ENCODE measurements at regions not wholly inside any gene's neighbourhood (a gene's known extent, or its start where the extent isn't known, plus 50 kb on each side); places are given as distances from the start of the nearest gene placed in this dataset.
"Not testable (repeated sequence)": the region's sequence is repeated elsewhere in the genome, so short reads cannot be mapped to it uniquely, and the experiment has no call there.

- ATAC-seq (no peak), DNase-seq (no peak)
- Histone ChIP-seq H3K27ac (no peak overlapping the region), H3K36me3 (no peaks in the 10 kb centered on the region), H3K27me3 (no peaks in the 10 kb centered on the region), H3K4me3 (no peak overlapping the region), H3K4me1 (no peaks in the 10 kb centered on the region), H3K9me3 (no peaks in the 10 kb centered on the region)
- no peak for TF ChIP-seq POLR2A (IDR thresholded peaks at IDR 0.05)
- TF ChIP-seq CTCF (IDR thresholded peaks at IDR 0.05 in 4 of 5, conservative IDR thresholded peaks at IDR 0.05 in 1 of 5), result no peak
- intact Hi-C loops (cut with DNase I; ENCODE audit: low total_unique reads), result no loop called here
- in situ Hi-C loops (cut with MboI; ENCODE audit: low sequenced_read_pairs in 4 of 4), result no loop called here
Measured at GRCh38 chr12:43233861-43234260, 318.1 kb downstream of the ADAMTS20 start.

- ATAC-seq (no peak), DNase-seq (no peak)
- TF ChIP-seq CTCF (IDR thresholded peaks at IDR 0.05 in 4 of 5, conservative IDR thresholded peaks at IDR 0.05 in 1 of 5) (no peak), POLR2A (IDR thresholded peaks at IDR 0.05) (no peak)
- in situ Hi-C loops (cut with MboI; ENCODE audit: low sequenced_read_pairs in 4 of 4), result no loop called here
- intact Hi-C loops (cut with DNase I; ENCODE audit: low total_unique reads), result no loop called here
- H3K27me3 ChIP-seq, result no peaks in the 10 kb centered on the region
- H3K9me3 ChIP-seq, result no peaks in the 10 kb centered on the region
- H3K4me3 ChIP-seq, result no peak overlapping the region
- no peaks in the 10 kb centered on the region for H3K4me1 ChIP-seq
- H3K36me3 ChIP-seq, result no peaks in the 10 kb centered on the region
- H3K27ac ChIP-seq, result no peak overlapping the region
Measured at GRCh38 chr12:43226151-43226550, 325.9 kb downstream of the ADAMTS20 start.

GRCh38 chr12:43224190-43224805 is 327.7 kb downstream of the ADAMTS20 start:
- H3K9me3 ChIP-seq; intact Hi-C loops (cut with DNase I; ENCODE audit: low total_unique reads); ATAC-seq; in situ Hi-C loops (cut with MboI; ENCODE audit: low sequenced_read_pairs in 4 of 4); H3K27me3 ChIP-seq; H3K4me3 ChIP-seq; DNase-seq; H3K36me3 ChIP-seq; H3K27ac ChIP-seq; H3K4me1 ChIP-seq: not testable (repeated sequence)

DNA sequence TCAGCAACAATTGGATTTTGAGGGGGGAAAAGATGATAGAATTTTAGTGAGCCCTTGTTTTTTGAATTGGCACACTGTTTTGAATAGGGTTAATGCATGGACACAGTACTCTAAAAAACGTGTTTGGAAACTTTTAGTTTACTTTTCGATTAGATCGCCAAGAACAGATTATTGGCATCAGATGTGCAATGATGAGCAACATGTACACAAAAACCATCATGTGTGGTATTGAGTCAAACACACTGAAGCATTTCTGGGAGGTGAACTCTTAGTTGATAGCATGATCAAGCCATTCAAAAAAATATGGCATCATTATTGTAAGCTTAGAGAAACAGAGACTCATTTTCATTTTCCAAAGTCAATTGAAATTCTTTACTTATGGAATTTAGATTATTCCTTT is 329.2 kb downstream of the ADAMTS20 start:
- H3K4me3 ChIP-seq, result no peak overlapping the region
- H3K9me3 ChIP-seq, result no peaks in the 10 kb centered on the region
- H3K27ac ChIP-seq, result no peak overlapping the region
- no peaks in the 10 kb centered on the region for H3K4me1 ChIP-seq
- intact Hi-C loops (cut with DNase I; ENCODE audit: low total_unique reads) (no loop called here), in situ Hi-C loops (cut with MboI; ENCODE audit: low sequenced_read_pairs in 4 of 4) (no loop called here)
- DNase-seq (no peak), ATAC-seq (no peak)
- no peaks in the 10 kb centered on the region for H3K36me3 ChIP-seq
- H3K27me3 ChIP-seq, result no peaks in the 10 kb centered on the region
- TF ChIP-seq CTCF (IDR thresholded peaks at IDR 0.05 in 4 of 5, conservative IDR thresholded peaks at IDR 0.05 in 1 of 5) (no peak), POLR2A (IDR thresholded peaks at IDR 0.05) (no peak)

- H3K27me3 ChIP-seq, result no peaks in the 10 kb centered on the region
- H3K4me1 ChIP-seq, result no peaks in the 10 kb centered on the region
- in situ Hi-C loops (cut with MboI; ENCODE audit: low sequenced_read_pairs in 4 of 4), result no loop called here
- intact Hi-C loops (cut with DNase I; ENCODE audit: low total_unique reads), result no loop called here
- no peak overlapping the region for H3K27ac ChIP-seq
- no peak for TF ChIP-seq CTCF (IDR thresholded peaks at IDR 0.05 in 4 of 5, conservative IDR thresholded peaks at IDR 0.05 in 1 of 5)
- no peak for TF ChIP-seq POLR2A (IDR thresholded peaks at IDR 0.05)
- H3K36me3 ChIP-seq, result no peaks in the 10 kb centered on the region
- no peak overlapping the region for H3K4me3 ChIP-seq
- ATAC-seq (no peak), DNase-seq (no peak)
- no peaks in the 10 kb centered on the region for H3K9me3 ChIP-seq
Measured at GRCh38 chr12:43221216-43221615, 330.8 kb downstream of the ADAMTS20 start.
